ENCODE measurements at regions not wholly inside any gene's neighbourhood (a gene's known extent, or its start where the extent isn't known, plus 50 kb on each side); places are given as distances from the start of the nearest gene placed in this dataset.
A peak's percentile ranks its signal among the peaks of the same experiment; 100 is the strongest.

GRCh38 chr1:55277377-55278130 is 62.4 kb upstream of the USP24 start:
- TF ChIP-seq SIRT6 (IDR thresholded peaks at IDR 0.05; ENCODE audit: low read length) = no peak
- TF ChIP-seq E2F6 (IDR thresholded peaks at IDR 0.05) = no peak
- TF ChIP-seq, protein P1, sequence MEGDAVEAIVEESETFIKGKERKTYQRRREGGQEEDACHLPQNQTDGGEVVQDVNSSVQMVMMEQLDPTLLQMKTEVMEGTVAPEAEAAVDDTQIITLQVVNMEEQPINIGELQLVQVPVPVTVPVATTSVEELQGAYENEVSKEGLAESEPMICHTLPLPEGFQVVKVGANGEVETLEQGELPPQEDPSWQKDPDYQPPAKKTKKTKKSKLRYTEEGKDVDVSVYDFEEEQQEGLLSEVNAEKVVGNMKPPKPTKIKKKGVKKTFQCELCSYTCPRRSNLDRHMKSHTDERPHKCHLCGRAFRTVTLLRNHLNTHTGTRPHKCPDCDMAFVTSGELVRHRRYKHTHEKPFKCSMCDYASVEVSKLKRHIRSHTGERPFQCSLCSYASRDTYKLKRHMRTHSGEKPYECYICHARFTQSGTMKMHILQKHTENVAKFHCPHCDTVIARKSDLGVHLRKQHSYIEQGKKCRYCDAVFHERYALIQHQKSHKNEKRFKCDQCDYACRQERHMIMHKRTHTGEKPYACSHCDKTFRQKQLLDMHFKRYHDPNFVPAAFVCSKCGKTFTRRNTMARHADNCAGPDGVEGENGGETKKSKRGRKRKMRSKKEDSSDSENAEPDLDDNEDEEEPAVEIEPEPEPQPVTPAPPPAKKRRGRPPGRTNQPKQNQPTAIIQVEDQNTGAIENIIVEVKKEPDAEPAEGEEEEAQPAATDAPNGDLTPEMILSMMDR (IDR thresholded peaks at IDR 0.05; ENCODE audit: control extremely low read depth in 1 of 3, insufficient read depth in 1 of 3, low read depth in 1 of 3, low read length in 3 of 3) = peak; percentile 84 to 96 (median 87)
- TF ChIP-seq NRF1 (IDR thresholded peaks at IDR 0.05; ENCODE audit: low read depth, low read length) = no peak
- TF ChIP-seq JUN (IDR thresholded peaks at IDR 0.05; ENCODE audit: low read depth, low read length) = no peak
- TF ChIP-seq GABPA (IDR thresholded peaks at IDR 0.05; ENCODE audit: borderline replicate concordance, insufficient read depth, low read length) = no peak
- no peak for TF ChIP-seq SIN3A (conservative IDR thresholded peaks at IDR 0.05 in 1 of 2, IDR thresholded peaks at IDR 0.05 in 1 of 2; ENCODE audit: low read depth in 1 of 2, low read length in 2 of 2)
- TF ChIP-seq MAX (IDR thresholded peaks at IDR 0.05) = peak; percentile 30; the same call in 1 of the 2 replicates
- TF ChIP-seq SIX5 (IDR thresholded peaks at IDR 0.05; ENCODE audit: low read depth, low read length) = no peak
- TF ChIP-seq POLR2A (IDR thresholded peaks at IDR 0.05; ENCODE audit: control extremely low read depth in 1 of 2, low read depth in 2 of 2, low read length in 2 of 2) = no peak
- peak; percentile 85 for TF ChIP-seq CREB1 (IDR thresholded peaks at IDR 0.05)
